ENCODE measurements at regions not wholly inside any gene's neighbourhood (a gene's known extent, or its start where the extent isn't known, plus 50 kb on each side); places are given as distances from the start of the nearest gene placed in this dataset.

DNA sequence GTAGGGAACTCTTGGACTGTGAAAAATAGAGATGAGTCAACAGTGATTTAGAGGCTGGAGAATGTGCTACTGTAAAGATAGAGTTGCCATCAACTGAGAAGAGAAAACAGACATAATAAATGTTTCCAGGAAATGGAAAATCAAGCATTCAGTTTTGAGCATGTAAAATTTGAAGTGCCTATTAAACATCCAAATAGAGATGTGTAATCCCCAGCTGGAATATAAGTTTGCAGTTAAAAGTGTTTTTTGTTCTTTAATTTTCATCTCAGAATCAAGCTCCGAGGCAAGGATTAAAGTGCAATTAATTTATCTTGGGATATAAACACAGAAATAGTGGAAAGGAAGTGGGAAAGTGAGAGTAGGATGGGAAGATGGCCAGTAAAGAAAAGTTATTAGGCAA is 666.0 kb upstream of the RAG2 start:
- TF ChIP-seq TAF1 (IDR thresholded peaks at IDR 0.05; ENCODE audit: low read depth) (no peak), EZH2 (IDR thresholded peaks at IDR 0.05; ENCODE audit: borderline replicate concordance, insufficient read depth, low read length, poor library complexity, severe bottlenecking) (no peak), EP300 (conservative IDR thresholded peaks at IDR 0.05; ENCODE audit: poor library complexity, severe bottlenecking) (no peak)
- TF ChIP-seq, protein P1, sequence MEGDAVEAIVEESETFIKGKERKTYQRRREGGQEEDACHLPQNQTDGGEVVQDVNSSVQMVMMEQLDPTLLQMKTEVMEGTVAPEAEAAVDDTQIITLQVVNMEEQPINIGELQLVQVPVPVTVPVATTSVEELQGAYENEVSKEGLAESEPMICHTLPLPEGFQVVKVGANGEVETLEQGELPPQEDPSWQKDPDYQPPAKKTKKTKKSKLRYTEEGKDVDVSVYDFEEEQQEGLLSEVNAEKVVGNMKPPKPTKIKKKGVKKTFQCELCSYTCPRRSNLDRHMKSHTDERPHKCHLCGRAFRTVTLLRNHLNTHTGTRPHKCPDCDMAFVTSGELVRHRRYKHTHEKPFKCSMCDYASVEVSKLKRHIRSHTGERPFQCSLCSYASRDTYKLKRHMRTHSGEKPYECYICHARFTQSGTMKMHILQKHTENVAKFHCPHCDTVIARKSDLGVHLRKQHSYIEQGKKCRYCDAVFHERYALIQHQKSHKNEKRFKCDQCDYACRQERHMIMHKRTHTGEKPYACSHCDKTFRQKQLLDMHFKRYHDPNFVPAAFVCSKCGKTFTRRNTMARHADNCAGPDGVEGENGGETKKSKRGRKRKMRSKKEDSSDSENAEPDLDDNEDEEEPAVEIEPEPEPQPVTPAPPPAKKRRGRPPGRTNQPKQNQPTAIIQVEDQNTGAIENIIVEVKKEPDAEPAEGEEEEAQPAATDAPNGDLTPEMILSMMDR (IDR thresholded peaks at IDR 0.05; ENCODE audit: poor library complexity, severe bottlenecking), result no peak
- TF ChIP-seq, protein P2, sequence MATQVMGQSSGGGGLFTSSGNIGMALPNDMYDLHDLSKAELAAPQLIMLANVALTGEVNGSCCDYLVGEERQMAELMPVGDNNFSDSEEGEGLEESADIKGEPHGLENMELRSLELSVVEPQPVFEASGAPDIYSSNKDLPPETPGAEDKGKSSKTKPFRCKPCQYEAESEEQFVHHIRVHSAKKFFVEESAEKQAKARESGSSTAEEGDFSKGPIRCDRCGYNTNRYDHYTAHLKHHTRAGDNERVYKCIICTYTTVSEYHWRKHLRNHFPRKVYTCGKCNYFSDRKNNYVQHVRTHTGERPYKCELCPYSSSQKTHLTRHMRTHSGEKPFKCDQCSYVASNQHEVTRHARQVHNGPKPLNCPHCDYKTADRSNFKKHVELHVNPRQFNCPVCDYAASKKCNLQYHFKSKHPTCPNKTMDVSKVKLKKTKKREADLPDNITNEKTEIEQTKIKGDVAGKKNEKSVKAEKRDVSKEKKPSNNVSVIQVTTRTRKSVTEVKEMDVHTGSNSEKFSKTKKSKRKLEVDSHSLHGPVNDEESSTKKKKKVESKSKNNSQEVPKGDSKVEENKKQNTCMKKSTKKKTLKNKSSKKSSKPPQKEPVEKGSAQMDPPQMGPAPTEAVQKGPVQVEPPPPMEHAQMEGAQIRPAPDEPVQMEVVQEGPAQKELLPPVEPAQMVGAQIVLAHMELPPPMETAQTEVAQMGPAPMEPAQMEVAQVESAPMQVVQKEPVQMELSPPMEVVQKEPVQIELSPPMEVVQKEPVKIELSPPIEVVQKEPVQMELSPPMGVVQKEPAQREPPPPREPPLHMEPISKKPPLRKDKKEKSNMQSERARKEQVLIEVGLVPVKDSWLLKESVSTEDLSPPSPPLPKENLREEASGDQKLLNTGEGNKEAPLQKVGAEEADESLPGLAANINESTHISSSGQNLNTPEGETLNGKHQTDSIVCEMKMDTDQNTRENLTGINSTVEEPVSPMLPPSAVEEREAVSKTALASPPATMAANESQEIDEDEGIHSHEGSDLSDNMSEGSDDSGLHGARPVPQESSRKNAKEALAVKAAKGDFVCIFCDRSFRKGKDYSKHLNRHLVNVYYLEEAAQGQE (IDR thresholded peaks at IDR 0.05; ENCODE audit: borderline replicate concordance), result no peak
